ENCODE measurements at regions not wholly inside any gene's neighbourhood (a gene's known extent, or its start where the extent isn't known, plus 50 kb on each side); places are given as distances from the start of the nearest gene placed in this dataset.

- in situ Hi-C loops (cut with HindIII; ENCODE audit: low pct_ligation_motif_present, low sequenced_read_pairs), result no loop called here
- Histone ChIP-seq H3K4me3 (ENCODE audit: low read depth, low read length) (no peak overlapping the region), H3K36me3 (replicated peaks) (no peaks in the 10 kb centered on the region), H3K27ac (no peak overlapping the region), H3K27me3 (replicated peaks) (no peaks in the 10 kb centered on the region)
- DNase-seq, result no peak
- no peak for TF ChIP-seq CTCF (IDR thresholded peaks at IDR 0.05; ENCODE audit: low read depth, low read length, missing control alignments)
These were observed 180.9 kb upstream of the TOX3 start for GRCh38 chr16:52727849-52728248.

GRCh38 chr16:52727441-52727840, 180.5 kb upstream of the TOX3 start:
- DNase-seq, result no peak
- no peak overlapping the region for H3K4me3 ChIP-seq (ENCODE audit: low read depth, low read length)

GRCh38 chr16:52725461-52725860, 178.5 kb upstream of the TOX3 start:
- in situ Hi-C loops (cut with HindIII; ENCODE audit: low pct_ligation_motif_present, low sequenced_read_pairs), result no loop called here
- Histone ChIP-seq H3K36me3 (replicated peaks) (no peaks in the 10 kb centered on the region), H3K27ac (no peak overlapping the region), H3K27me3 (replicated peaks) (no peaks in the 10 kb centered on the region), H3K4me3 (ENCODE audit: low read depth, low read length) (no peak overlapping the region)
- TF ChIP-seq CTCF (IDR thresholded peaks at IDR 0.05; ENCODE audit: low read depth, low read length, missing control alignments), result no peak
- DNase-seq, result no peak

More at GRCh38 chr16:52727441-52727840, 180.5 kb upstream of the TOX3 start:
- Histone ChIP-seq H3K36me3 (replicated peaks) (no peaks in the 10 kb centered on the region), H3K27ac (no peak overlapping the region), H3K27me3 (replicated peaks) (no peaks in the 10 kb centered on the region)
- TF ChIP-seq CTCF (IDR thresholded peaks at IDR 0.05; ENCODE audit: low read depth, low read length, missing control alignments), result no peak
- in situ Hi-C loops (cut with HindIII; ENCODE audit: low pct_ligation_motif_present, low sequenced_read_pairs), result no loop called here

- TF ChIP-seq CTCF (IDR thresholded peaks at IDR 0.05; ENCODE audit: low read depth, low read length, missing control alignments), result no peak
- no peak overlapping the region for H3K27ac ChIP-seq
- no peak overlapping the region for H3K4me3 ChIP-seq (ENCODE audit: low read depth, low read length)
- DNase-seq, result no peak
- in situ Hi-C loops (cut with HindIII; ENCODE audit: low pct_ligation_motif_present, low sequenced_read_pairs), result no loop called here
- no peaks in the 10 kb centered on the region for H3K36me3 ChIP-seq (replicated peaks)
- no peaks in the 10 kb centered on the region for H3K27me3 ChIP-seq (replicated peaks)
These were observed 178.1 kb upstream of the TOX3 start for GRCh38 chr16:52725043-52725442.

GRCh38 chr16:52721331-52721730, 174.4 kb upstream of the TOX3 start:
- no peak overlapping the region for H3K27ac ChIP-seq
- in situ Hi-C loops (cut with HindIII; ENCODE audit: low pct_ligation_motif_present, low sequenced_read_pairs), result no loop called here
- no peak overlapping the region for H3K4me3 ChIP-seq (ENCODE audit: low read depth, low read length)
- no peak for DNase-seq
- no peak for TF ChIP-seq CTCF (IDR thresholded peaks at IDR 0.05; ENCODE audit: low read depth, low read length, missing control alignments)
- H3K27me3 ChIP-seq (replicated peaks), result no peaks in the 10 kb centered on the region
- no peaks in the 10 kb centered on the region for H3K36me3 ChIP-seq (replicated peaks)

DNA sequence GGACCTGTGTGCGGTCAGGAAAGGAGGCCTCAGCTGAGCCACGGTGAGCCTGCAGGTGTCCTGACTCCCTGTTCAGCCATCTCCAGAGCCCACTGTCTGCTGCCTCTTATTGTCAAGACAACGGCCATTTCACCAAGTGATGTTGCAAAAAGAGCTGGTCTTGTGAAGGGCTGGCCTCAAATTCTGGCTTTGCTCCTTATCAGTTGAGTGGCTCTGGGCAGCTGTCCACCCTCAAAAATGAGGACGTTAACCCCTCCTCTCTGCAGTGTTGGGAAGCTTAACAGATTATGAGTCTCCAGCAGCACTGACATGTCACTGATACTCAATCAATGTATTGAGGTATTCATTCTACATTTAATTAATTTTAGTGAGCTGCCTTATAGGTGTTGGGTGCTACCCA, 171.1 kb upstream of the TOX3 start:
- Histone ChIP-seq H3K36me3 (replicated peaks) (no peaks in the 10 kb centered on the region), H3K4me3 (ENCODE audit: low read depth, low read length) (no peak overlapping the region), H3K27me3 (replicated peaks) (no peaks in the 10 kb centered on the region), H3K27ac (no peak overlapping the region)
- TF ChIP-seq CTCF (IDR thresholded peaks at IDR 0.05; ENCODE audit: low read depth, low read length, missing control alignments), result no peak
- DNase-seq, result no peak
- in situ Hi-C loops (cut with HindIII; ENCODE audit: low pct_ligation_motif_present, low sequenced_read_pairs), result no loop called here

Data from brain microvascular endothelial cell (primary cell).